T-helper 1 cell treated with Interleukin-12 subunit alpha and Interleukin-12 subunit beta and Interleukin-4 antibody, amounts not matched to agents 30 ng/mL and 1 ng/mL, for 36 hours (primary cell): ENCODE measurements at regions not wholly inside any gene's neighbourhood (a gene's known extent, or its start where the extent isn't known, plus 50 kb on each side); places are given as distances from the start of the nearest gene placed in this dataset.
"Not testable (repeated sequence)": the region's sequence is repeated elsewhere in the genome, so short reads cannot be mapped to it uniquely, and the experiment has no call there.

Source experiments
- intact Hi-C: fragments of 100-400 bp; cut with micrococcal nuclease; formaldehyde crosslinking; loops from one replicate; pipeline ENCODE4 v1.15.1; 2024

GRCh38 chr2:193467276-193467987 lies 1272.7 kb upstream of the TMEFF2 start:
- intact Hi-C loops, result no loop called here

GRCh38 chr2:193463011-193463410 lies 1268.3 kb upstream of the TMEFF2 start:
- intact Hi-C loops, result no loop called here

DNA sequence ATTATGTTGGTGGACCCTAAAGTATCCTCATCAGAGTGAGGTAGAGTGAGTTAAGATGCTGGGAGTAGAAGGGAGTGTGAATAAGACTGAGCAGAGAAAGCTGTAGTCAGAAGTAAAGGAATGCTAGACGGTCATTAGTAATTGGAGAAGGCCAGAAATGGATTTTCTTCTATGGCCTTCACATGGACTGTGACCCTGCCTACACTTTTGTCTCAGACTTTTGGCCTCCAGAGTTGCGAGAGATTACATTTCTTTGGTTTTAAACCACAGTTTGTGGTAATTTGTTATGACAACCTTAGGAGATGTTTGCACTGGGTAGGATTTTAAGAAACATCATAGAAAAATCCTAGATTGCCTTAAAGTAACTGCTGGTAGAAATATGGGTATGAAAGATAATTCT lies 1267.7 kb upstream of the TMEFF2 start:
- intact Hi-C loops, result no loop called here

- intact Hi-C loops, result no loop called here
Measured at GRCh38 chr2:193461431-193461934, 1266.8 kb upstream of the TMEFF2 start.

GRCh38 chr2:193446967-193447366 lies 1252.2 kb upstream of the TMEFF2 start:
- intact Hi-C loops, result no loop called here

- intact Hi-C loops, result no loop called here
Measured at GRCh38 chr2:193442293-193442692, 1247.6 kb upstream of the TMEFF2 start.

DNA sequence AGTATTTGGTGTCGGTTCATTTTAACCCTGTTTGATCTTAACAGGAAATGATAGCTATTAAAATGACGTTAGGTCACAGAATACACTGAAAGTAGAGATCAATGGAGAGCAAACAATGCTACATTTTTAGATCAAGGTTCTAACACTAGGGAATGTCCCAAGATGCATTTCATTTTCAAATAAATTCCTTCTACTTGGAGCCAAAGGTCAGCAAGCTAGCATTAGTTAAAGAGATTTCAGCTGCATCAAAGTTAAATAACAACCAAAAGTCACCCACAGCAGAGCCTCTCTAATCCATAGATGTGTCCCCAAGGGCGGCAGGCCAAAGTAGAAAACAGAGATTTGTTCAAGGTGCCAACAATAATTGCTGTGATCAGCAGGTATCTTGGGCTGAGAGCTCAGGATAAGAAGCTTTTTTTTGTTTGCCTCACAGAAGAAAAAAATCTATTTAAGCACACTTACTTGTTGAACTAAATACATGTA lies 1233.6 kb upstream of the TMEFF2 start:
- intact Hi-C loops, result no loop called here

GRCh38 chr2:193412368-193412767 lies 1217.6 kb upstream of the TMEFF2 start:
- intact Hi-C loops, result not testable (repeated sequence)

DNA sequence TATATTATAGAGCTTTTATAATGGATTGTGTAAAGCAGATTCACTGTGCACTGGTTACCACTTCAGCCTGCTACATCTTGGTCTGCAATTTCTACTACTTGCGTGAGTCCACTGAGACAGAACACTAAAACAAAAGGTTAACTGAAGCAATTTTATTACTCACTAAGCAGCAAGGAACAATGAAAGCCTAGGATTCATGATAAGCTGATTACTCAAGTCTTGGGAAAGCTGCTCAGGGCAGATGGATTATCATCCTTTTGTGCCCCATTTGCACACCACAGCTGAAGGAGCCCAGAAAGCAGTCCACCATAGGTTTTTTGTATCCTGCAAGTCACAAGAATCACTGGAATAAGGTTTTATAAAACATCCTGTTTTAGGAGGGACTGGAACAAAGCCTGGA lies 1215.2 kb upstream of the TMEFF2 start:
- intact Hi-C loops, result no loop called here

- intact Hi-C loops, result no loop called here
Measured at GRCh38 chr2:193382583-193382982, 1187.8 kb upstream of the TMEFF2 start.

DNA sequence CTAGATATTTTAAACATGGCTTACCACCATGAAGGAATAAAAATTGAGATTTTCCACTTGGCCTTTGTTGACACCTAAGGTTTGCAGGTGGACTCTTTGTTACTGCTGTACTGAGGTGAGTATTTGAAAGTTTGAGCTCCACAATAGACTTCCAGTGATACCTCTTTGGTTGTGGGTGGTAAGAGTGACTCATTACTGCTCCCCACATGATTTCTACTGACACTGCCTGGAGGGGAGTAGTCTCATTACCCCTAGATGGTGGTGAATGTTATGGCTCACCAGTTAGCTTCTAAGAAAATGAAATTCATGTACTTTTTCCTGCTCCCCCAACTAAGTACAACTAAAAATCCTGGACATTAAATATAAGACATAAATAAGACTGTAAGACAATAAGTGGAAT lies 1183.1 kb upstream of the TMEFF2 start:
- intact Hi-C loops, result no loop called here

DNA sequence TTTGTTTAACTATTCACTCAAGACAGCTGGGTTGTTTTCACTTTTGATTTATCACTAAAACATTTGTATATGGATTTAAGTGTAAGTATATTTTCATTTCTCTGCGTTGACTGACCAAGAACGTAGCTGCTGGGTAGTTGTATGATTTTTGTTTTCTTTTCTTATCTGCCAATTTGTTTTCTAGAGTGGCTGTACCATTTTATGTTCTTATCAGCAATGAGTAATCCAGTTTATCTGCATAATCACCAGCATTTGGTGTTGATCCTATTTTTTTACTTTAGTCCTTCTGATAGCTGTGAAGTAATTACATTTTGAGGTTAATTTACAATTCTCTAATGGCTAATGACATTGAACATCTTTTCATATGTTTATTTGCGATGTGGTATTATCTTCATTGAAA lies 1178.4 kb upstream of the TMEFF2 start:
- intact Hi-C loops, result no loop called here

DNA sequence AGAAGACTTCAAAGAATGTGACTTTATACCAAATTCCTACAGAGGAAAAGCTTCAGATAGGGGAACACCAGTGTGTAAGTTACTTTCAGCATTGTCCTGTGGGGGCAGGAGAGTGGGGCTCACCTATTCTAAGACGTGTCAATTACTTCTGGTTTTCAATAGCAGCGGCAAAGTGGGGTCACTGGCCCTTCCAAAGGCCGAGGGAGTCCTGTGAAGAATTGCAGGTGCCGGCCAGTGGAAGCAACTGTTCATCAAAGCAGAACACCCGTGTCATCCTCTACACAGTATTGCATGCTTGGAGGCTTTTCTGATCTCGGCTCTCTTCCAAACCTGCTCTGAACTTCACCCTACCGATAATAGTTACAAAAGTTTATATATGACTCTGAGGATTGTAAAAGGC lies 1176.5 kb upstream of the TMEFF2 start:
- intact Hi-C loops, result no loop called here

GRCh38 chr2:193368615-193369014 lies 1173.9 kb upstream of the TMEFF2 start:
- intact Hi-C loops, result no loop called here

DNA sequence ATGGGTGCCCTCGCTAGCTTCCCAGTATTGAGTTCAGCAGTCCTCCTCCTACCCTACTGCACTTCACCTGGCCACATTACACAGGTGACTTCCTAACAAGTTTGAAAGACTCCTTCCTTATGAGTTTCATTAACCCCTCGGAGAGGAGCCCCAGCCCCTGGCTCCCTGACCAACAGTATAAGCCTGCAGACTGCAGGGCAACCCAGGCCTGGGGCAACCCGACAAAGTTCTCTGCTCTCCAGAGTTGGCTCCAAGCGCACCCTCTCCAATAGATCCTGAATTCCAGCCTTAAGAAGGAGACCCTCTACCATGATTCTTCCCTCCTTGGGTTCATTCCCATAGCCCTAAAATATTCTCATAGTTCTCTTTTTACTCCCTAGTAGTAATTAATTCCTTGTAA lies 1162.8 kb upstream of the TMEFF2 start:
- intact Hi-C loops, result no loop called here

- intact Hi-C loops, result not testable (repeated sequence)
Measured at GRCh38 chr2:193352665-193353242, 1158.0 kb upstream of the TMEFF2 start.

- intact Hi-C loops, result no loop called here
Measured at GRCh38 chr2:193350509-193350908, 1155.8 kb upstream of the TMEFF2 start.

GRCh38 chr2:193349642-193350041 lies 1154.9 kb upstream of the TMEFF2 start:
- intact Hi-C loops, result no loop called here

- intact Hi-C loops, result no loop called here
Measured at GRCh38 chr2:193348055-193348454, 1153.3 kb upstream of the TMEFF2 start.

DNA sequence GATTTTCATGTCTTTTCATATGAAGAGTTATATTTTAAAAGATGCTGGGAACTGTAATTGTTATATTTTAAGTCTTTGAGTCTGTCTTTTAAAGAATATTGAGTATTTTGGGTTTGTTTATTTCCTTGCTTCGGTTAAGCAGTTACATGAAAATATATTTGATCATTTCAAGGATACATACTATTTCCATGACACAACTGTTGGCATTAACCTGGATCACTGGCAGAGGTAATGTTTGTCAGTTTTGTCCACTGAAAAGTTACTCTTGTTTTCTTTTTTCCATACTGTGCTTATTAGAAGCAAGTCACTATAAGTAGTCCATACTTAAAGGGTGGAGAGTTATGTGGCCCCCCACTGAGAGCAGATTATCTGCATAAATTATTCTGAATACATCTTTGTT lies 1142.0 kb upstream of the TMEFF2 start:
- intact Hi-C loops, result no loop called here

- intact Hi-C loops, result no loop called here
Measured at GRCh38 chr2:193334401-193334800, 1139.7 kb upstream of the TMEFF2 start.

- intact Hi-C loops, result no loop called here
Measured at GRCh38 chr2:193333539-193333938, 1138.8 kb upstream of the TMEFF2 start.

- intact Hi-C loops, result no loop called here
Measured at GRCh38 chr2:193332941-193333340, 1138.2 kb upstream of the TMEFF2 start.
